B cell (primary cell): ENCODE measurements at regions not wholly inside any gene's neighbourhood (a gene's known extent, or its start where the extent isn't known, plus 50 kb on each side); places are given as distances from the start of the nearest gene placed in this dataset.

Experiments used
- ATAC-seq: fragments of 200-7000 bp; cut with Tn5 transposase; one replicate; pipeline ENCODE4 v1.10.0; 2021; ENCODE audit warnings: low read depth, mild to moderate bottlenecking, moderate number of reproducible peaks, moderate library complexity
- CTCF ChIA-PET: fragments of 350-600 bp; sonication (Branson Sonifier 250); formaldehyde crosslinking; loops from one replicate; lab custom pipeline; 2021; ENCODE audit warnings: antibody characterized with exemption, inconsistent platforms; lab: Charles Lee
- POLR2A ChIA-PET: fragments of 350-600 bp; sonication (Branson Sonifier 250); formaldehyde crosslinking; loops from one replicate; lab custom pipeline; 2021; ENCODE audit warnings: antibody characterized with exemption; lab: Charles Lee
- DNase-seq: peaks from one replicate; pipeline ENCODE4 v3.0.0; 2013
- H2AFZ ChIP-seq: 2 replicates; pipeline ENCODE4 v1.6.1; 2012; ENCODE audit warnings: mild to moderate bottlenecking, low read depth, low read length; ENCODE audit not compliant: insufficient read depth, poor library complexity, severe bottlenecking
- H3K27ac ChIP-seq, 2 donors: 1 replicate in 1 of 2; 2 replicates in 1 of 2; pipeline ENCODE4 v1.5.1; 2012 to 2013; ENCODE audit warnings: low read length in 2 of 2, mild to moderate bottlenecking in 2 of 2, moderate library complexity in 1 of 2
- H3K27me3 ChIP-seq, 4 experiments: fragments of 200-600 bp in 1 of 4; sonication (generic) in 1 of 4; replicated peaks in 1 of 4; 1 replicate in 2 of 4; 2 replicates in 2 of 4; pipeline versions ENCODE4 v1.6.1 to v1.7.0; 2013 to 2016; ENCODE audit warnings: low read length in 3 of 4, mild to moderate bottlenecking in 2 of 4, mixed read lengths in 1 of 4, moderate library complexity in 1 of 4; ENCODE audit not compliant: insufficient read depth in 4 of 4, control insufficient read depth in 3 of 4; ENCODE audit errors: control extremely low read depth in 1 of 4
- H3K36me3 ChIP-seq, 2 experiments: replicated peaks in 1 of 2; 1 replicate in 1 of 2; 2 replicates in 1 of 2; pipeline versions ENCODE4 v1.6.1 to v1.7.1; 2013; ENCODE audit warnings: low read length in 1 of 2; ENCODE audit not compliant: insufficient read depth in 2 of 2, control insufficient read depth in 1 of 2; ENCODE audit errors: control extremely low read depth in 1 of 2, extremely low read depth in 1 of 2
- H3K4me1 ChIP-seq, 2 donors: fragments of 200-600 bp in 1 of 2; sonication (generic) in 1 of 2; 1 replicate in 1 of 2; 2 replicates in 1 of 2; pipeline versions ENCODE4 v1.5.1 to v1.6.1; 2013 to 2017; ENCODE audit warnings: low read length in 2 of 2; ENCODE audit not compliant: control insufficient read depth in 2 of 2, insufficient read depth in 2 of 2
- H3K4me2 ChIP-seq: replicated peaks from 2 replicates; pipeline ENCODE3; 2012; ENCODE audit warnings: mild to moderate bottlenecking, low read depth, low read length; ENCODE audit not compliant: poor library complexity, severe bottlenecking
- H3K4me3 ChIP-seq, 5 experiments: fragments of 200-600 bp in 1 of 5; sonication (generic) in 1 of 5; 1 replicate in 3 of 5; 2 replicates in 2 of 5; pipeline versions ENCODE4 v1.5.1 to v1.7.0; 2011 to 2016; ENCODE audit warnings: low read length in 4 of 5, mild to moderate bottlenecking in 4 of 5, low read depth in 2 of 5, control low read depth in 1 of 5, moderate library complexity in 1 of 5; ENCODE audit not compliant: insufficient read depth in 1 of 5; ENCODE audit errors: control extremely low read depth in 1 of 5, extremely low read depth in 1 of 5
- H3K79me2 ChIP-seq: fragments of 200-600 bp; sonication (generic); one replicate; pipeline ENCODE4 v1.6.0; 2016; ENCODE audit warnings: low read length; ENCODE audit not compliant: control insufficient read depth, insufficient read depth
- H3K9ac ChIP-seq: fragments of 200-600 bp; sonication (generic); 2 replicates; pipeline ENCODE4 v1.6.1; 2017; ENCODE audit warnings: mild to moderate bottlenecking, low read length, moderate library complexity
- H3K9me3 ChIP-seq, 3 donors: one replicate each; pipeline versions ENCODE4 v1.6.1 to v1.7.1; 2013; ENCODE audit warnings: low read length in 2 of 3; ENCODE audit not compliant: control insufficient read depth in 2 of 3, insufficient read depth in 1 of 3; ENCODE audit errors: control extremely low read depth in 1 of 3
- H4K20me1 ChIP-seq: 2 replicates; pipeline ENCODE4 v1.6.0; 2012; ENCODE audit warnings: mild to moderate bottlenecking, low read length; ENCODE audit not compliant: insufficient read depth, control insufficient read depth, poor library complexity, severe bottlenecking
- H3K27ac Mint-ChIP-seq: one replicate; pipeline ENCODE4 v1.8.0; 2021; ENCODE audit warnings: mixed read lengths
- H3K27me3 Mint-ChIP-seq: one replicate; pipeline ENCODE4 v1.8.0; 2021; ENCODE audit warnings: mixed read lengths
- H3K4me1 Mint-ChIP-seq: one replicate; pipeline ENCODE4 v1.8.0; 2021; ENCODE audit warnings: mixed read lengths
- H3K4me3 Mint-ChIP-seq: one replicate; pipeline ENCODE4 v1.8.0; 2021; ENCODE audit warnings: mixed read lengths
- H3K9me3 Mint-ChIP-seq: one replicate; pipeline ENCODE4 v1.8.0; 2022; ENCODE audit warnings: mixed read lengths; ENCODE audit not compliant: insufficient read depth
- CTCF ChIP-seq: fragments of 200-600 bp; IDR thresholded peaks from one replicate; pipeline ENCODE4 v1.8.0; 2022; ENCODE audit warnings: antibody characterized with exemption, mild to moderate bottlenecking
- EZH2 ChIP-seq: IDR thresholded peaks from 2 replicates; pipeline ENCODE4 v1.6.1; 2012; ENCODE audit warnings: borderline replicate concordance, low read depth, mild to moderate bottlenecking, moderate library complexity, low read length; ENCODE audit not compliant: insufficient read depth, poor library complexity, severe bottlenecking
- WGBS: methylation state at CpG from one replicate; pipeline ENCODE4 v1.1.5; 2013; ENCODE audit warnings: missing lambda C conversion rate; ENCODE audit not compliant: insufficient coverage; 5-methylcytosine and 5-hydroxymethylcytosine counted together
- intact Hi-C: fragments of 100-400 bp; cut with micrococcal nuclease; formaldehyde crosslinking; loops from one replicate; pipeline ENCODE4 v1.10.0; 2022

- no peak for DNase-seq
- no peak for ATAC-seq
- no peak overlapping the region for H3K27ac ChIP-seq
- Mint-ChIP-seq H3K27me3 (no peaks in the 10 kb centered on the region), H3K9me3 (no peaks in the 10 kb centered on the region), H3K4me1 (no peaks in the 10 kb centered on the region), H3K27ac (no peak overlapping the region), H3K4me3 (no peak overlapping the region)
- H3K4me2 ChIP-seq, result no peak overlapping the region
- H3K27me3 ChIP-seq, result no peaks in the 10 kb centered on the region
- H3K36me3 ChIP-seq, result no peaks in the 10 kb centered on the region
- H4K20me1 ChIP-seq, result no peaks in the 10 kb centered on the region
- no peak overlapping the region for H2AFZ ChIP-seq
- 75% methylated on average over 6 of the region's 6 CpGs for WGBS
- no peaks in the 10 kb centered on the region for H3K9me3 ChIP-seq
- intact Hi-C loops, result no loop called here
- H3K9ac ChIP-seq, result no peak overlapping the region
- no peaks in the 10 kb centered on the region for H3K4me1 ChIP-seq
- TF ChIP-seq EZH2, result no peak
- TF ChIP-seq CTCF, result no peak
- no peaks in the 10 kb centered on the region for H3K79me2 ChIP-seq
- CTCF ChIA-PET, result no interaction called here
- POLR2A ChIA-PET, result no interaction called here
- no peak overlapping the region for H3K4me3 ChIP-seq
These were observed 325.8 kb upstream of the SPHKAP start for GRCh38 chr2:228507231-228507824.

DNA sequence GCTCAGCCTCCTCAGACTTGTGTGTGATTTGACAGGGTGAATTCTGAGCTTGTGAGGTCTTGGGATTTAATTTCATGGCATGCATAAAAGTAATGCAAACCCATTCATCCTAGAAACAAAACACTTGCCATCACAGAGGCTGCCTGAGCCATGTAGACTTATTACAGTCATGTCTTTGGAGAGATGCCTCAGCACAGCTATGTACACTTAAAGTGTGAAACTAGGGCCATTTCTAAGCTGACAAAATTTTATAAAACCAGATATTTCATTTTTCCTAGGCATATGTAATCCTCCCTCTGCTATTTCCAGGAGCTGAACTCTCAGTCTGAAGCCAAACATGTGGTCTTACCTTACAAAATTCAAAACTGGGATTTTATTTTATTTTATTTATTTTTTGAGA is 322.2 kb upstream of the SPHKAP start:
- Mint-ChIP-seq H3K4me1 (no peaks in the 10 kb centered on the region), H3K27me3 (no peaks in the 10 kb centered on the region), H3K27ac (no peak overlapping the region), H3K4me3 (no peak overlapping the region), H3K9me3 (peaks cover 4% of the 10 kb centered on the region)
- no peaks in the 10 kb centered on the region for H4K20me1 ChIP-seq
- DNase-seq (no peak), ATAC-seq (no peak)
- H3K4me3 ChIP-seq, result no peak overlapping the region
- no peaks in the 10 kb centered on the region for H3K79me2 ChIP-seq
- TF ChIP-seq EZH2, result no peak
- no peak for TF ChIP-seq CTCF
- no peak overlapping the region for H3K9ac ChIP-seq
- H3K9me3 ChIP-seq, result peaks cover 0 to 4% (median 3%) of the 10 kb centered on the region in 3 donors
- intact Hi-C loops, result no loop called here
- H3K4me2 ChIP-seq, result no peak overlapping the region
- H3K27me3 ChIP-seq, result no peaks in the 10 kb centered on the region
- H2AFZ ChIP-seq, result no peak overlapping the region
- ChIA-PET POLR2A (no interaction called here), CTCF (no interaction called here)
- H3K4me1 ChIP-seq, result no peaks in the 10 kb centered on the region
- H3K36me3 ChIP-seq, result no peaks in the 10 kb centered on the region
- H3K27ac ChIP-seq, result no peak overlapping the region
